Caki2 (cell line): ENCODE measurements at regions not wholly inside any gene's neighbourhood (a gene's known extent, or its start where the extent isn't known, plus 50 kb on each side); places are given as distances from the start of the nearest gene placed in this dataset.

ENCODE experiments used
- DNase-seq: peaks from one replicate; pipeline ENCODE4 v3.0.0-alpha.2; 2015; ENCODE audit warnings: low read depth
- in situ Hi-C: cut with HindIII; loops from 2 replicates; pipeline ENCODE4 v1.10.0; 2016; ENCODE audit warnings: low sequenced_read_pairs, low pct_unique_long_range_greater_than_20kb, mixed read lengths

DNA sequence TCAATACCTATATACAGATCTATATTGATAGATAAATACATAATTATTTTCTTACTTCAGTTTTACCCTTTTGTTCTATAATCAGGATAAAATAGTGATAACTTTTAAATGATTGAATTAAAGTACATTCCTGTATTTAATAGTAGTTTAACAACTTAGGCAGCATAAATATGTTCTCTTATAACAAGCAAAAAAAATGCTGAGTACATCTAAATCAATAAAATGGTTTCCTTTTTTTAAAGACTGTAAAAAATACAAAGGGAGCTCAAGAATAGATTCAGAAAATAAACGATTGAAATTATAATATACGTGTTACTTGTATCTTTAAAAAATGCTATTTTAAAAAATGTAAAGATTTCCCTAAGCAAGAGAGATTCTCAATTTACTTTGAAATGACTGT lies 393.7 kb upstream of the TMEM132C start:
- in situ Hi-C loops, result no loop called here
- DNase-seq, result no peak

DNA sequence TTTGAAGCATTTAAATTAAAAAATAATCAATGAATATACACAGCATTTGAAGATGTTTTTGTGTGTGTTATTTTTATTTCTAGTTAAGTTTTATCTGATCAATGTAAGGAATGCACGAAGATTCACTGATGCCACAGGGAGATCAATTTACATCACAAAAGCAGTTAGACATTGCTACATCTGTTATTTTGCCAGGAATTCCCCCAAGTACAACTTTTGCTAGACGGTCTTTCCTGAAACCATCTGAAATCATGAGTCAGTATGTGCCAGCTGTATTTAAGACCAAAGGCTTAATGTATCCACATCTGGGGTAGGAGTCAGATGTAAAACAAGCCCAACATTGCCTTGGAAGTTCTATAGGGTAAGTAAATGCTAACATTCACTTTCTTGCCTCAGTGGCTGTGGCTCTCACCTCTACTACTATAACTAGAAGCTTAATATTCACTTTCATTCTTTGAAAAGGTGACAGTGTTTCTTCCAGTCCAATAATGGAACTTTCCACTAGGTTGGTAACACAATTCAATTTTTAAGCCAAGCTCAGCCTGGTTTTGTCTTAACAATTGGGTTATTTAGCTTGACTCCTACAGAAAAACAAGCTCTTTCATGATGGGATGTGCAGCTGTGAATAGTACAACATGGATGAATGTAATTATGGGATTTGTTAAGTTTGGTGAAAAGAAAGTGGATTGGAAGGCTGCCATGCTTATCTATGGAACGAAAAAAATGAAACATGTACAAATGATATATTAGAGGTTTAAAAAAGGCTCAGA lies 385.4 kb upstream of the TMEM132C start:
- in situ Hi-C loops, result no loop called here
- DNase-seq, result no peak

DNA sequence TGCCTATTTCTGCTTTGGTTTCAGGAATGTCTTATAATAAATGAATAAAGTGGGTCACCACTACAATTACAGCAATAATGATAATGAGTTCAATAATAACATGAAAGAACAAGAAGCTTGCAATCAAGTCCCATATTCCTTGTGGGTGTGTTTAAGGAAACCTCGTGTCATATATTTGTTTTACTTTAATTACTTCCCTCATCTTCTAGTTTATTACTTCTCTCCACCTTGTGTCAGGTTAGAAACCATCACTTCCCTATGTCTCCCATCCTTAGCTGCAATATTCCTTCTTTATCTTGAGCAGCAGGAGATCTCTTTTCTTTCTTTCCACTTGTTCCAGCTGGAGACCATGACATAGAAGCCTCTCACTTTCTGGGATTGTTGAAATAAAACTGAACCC lies 384.0 kb upstream of the TMEM132C start:
- in situ Hi-C loops, result no loop called here
- no peak for DNase-seq

DNA sequence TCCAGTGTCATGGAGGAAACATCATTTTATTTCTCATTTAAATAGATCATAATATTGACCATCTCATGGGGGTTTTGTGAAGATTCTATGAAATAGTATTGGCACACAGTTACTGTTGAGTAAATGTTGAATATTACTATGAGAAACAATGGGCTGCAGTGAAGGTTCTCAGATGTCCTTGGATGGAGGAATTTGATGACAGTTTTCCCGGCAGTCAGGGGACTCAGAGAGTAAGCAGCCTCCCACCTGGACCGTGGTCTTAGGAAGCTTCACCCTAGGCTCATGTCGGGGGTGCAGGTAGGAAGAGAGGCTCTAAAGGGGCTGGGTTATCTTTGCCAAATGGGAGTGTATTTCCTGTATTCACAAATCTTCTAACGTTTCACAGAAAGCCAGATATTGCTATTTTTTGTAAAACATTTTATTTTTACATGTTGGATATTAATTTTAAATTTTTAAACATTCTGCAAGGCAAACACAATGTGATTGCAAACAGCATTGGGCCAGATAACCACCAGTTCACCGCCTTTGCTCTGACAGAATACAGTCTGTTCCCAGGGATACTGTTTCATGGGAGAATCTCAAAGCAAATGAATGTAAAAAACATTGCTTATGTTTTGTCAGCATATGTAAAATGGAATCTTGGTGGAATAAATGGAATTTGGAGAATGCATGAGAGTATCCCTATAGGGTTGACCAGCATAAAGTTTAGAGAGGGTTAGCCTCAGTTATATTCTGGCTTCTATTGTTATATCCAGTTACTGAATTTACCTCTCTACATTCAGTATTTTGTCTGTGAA lies 380.8 kb upstream of the TMEM132C start:
- no peak for DNase-seq
- in situ Hi-C loops, result no loop called here

DNA sequence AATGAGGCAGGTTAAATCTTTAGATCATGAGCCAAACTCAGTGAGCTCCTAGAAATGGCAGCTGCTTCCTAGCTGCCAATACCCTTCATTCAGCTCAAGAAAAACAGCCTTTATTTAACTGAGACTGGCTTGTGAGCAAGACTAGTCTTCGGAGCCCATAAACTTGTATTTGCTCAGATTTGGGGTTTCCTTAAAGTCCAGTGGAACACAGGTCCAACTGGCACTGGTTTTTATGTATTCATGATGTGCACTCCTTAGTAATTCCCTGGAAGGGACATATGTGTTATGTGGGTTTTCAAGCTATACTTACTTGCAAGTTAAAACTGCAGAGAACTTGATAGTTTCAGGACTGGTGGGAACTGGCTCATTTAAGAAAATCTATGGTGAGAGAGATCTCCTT lies 380.1 kb upstream of the TMEM132C start:
- no peak for DNase-seq
- in situ Hi-C loops, result no loop called here

DNA sequence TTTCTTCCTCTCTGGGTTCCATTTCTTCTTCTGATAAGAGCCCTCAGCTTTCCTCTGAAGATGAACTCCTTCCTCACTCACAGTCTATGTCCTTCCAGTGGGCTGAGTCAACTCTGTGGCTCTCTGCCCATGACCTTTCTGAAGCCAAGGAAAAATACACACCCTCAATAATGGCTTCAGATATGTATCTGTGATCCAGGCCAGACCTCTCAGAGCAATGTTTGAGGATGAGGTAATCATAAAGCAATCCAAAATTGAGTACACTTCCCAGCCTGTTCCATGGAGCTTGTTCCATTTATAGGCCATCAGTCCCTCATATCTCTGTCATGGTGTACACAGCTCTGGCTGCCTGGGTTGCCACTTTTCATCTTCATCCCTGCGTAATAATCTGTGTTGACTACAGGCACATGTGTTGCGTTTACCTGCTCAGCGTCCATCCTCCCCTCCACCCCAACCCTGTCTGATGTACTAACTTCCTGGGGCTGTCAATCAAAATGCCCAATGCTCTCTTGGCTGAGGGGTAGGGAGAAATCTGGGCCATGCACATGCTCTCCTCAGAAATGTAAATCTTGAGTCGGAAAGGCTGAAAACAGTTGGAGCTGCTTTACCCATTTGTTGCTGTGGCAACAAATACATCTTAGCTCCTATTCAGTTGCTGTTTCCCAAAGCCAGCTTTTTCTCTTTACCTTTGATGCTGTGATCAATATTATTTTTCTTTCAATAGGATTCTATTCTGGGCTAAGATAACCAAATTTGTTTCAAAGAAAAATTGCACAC lies 377.8 kb upstream of the TMEM132C start:
- no peak for DNase-seq
- in situ Hi-C loops, result no loop called here

DNA sequence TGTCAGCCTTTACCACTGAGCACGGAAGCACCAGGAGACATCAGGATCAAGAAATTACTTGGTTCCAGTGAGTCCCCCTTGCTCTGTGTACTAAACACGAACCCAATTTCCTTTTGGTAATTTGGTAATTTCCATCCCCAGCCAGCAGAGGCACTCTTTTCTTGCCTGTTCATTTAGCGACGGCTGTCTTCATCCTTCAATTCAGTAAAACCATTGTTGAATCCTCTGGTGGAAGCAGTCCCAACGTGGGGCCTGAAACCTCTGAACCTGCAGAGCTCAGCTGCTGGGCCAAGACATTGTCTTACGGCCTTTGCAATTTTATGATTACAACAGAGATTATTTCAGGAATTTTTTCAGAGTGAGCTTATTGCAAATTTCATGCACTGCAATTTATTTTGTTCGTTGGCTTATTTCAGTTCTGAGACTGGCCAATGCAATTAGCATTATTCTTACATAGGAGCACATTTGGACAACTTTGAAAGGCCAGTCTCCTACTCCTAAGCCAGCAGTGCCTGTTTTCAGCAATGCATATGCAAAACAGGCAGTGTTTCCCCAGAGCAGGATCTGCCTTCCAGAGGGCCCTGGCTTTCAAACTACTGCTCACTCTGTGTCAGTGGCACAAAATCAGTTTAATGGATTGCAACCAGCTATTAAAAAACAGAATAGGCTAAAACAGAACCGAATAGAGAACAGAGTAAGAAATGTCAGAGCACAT lies 372.9 kb upstream of the TMEM132C start:
- DNase-seq, result no peak
- in situ Hi-C loops, result no loop called here

DNA sequence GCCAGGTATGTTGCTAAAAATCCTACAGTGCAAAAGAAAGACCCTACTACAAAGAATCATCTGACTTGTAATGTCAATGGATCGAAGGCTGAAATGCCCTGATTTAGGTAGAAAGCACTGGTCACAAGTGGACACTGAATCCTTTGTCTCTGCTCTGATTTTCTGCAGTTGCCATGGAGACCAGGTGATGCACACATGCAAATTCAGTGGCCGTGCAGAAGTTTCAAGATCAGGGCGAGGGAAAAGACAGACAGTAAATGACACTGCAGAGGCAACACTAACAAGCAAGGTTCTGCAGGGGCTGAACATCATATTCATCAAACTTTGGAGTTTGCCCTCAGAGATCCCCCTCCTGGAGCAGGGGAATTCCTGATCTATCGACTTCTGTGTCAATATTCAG lies 370.3 kb upstream of the TMEM132C start:
- in situ Hi-C loops, result no loop called here
- DNase-seq, result no peak

DNA sequence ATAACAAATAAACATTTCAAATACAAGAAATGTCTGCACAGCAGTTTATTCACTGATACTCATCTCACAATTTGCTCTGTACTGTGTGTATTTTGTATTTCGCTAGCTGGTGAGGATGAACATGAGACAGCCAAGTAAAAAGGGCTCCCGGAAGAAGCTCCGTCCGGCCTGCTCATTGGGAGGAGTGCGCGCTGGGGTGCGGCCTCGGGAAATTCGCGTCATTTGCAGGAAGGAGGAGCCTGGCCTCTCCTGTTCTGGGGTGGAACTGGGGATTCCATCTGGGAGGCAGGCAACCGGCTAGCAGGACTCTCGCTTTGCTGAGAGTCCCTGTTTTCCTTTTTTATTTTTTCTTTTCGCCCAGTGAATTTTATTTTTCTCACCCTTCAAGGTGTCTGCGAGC lies 368.4 kb upstream of the TMEM132C start:
- in situ Hi-C loops, result no loop called here
- DNase-seq, result no peak

DNA sequence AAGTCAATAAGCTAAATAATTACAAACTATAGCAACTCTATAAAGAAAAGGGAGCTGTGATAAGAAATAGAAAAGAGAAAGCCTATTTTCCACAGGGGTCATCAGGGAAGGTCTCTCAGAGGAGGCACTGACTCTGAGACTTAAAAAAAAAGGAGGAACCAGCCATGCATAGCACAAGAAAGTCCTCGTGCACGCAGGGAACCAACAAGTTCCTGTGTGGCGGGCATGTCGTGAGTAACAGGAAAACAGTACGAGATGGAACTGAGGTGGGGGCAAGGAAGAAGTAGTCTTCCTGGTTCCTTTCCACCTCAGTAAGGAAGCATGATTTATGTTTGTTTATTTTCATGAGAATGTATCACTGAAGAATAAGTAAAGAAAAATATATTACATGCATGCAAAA lies 367.0 kb upstream of the TMEM132C start:
- in situ Hi-C loops, result no loop called here
- DNase-seq, result no peak

DNA sequence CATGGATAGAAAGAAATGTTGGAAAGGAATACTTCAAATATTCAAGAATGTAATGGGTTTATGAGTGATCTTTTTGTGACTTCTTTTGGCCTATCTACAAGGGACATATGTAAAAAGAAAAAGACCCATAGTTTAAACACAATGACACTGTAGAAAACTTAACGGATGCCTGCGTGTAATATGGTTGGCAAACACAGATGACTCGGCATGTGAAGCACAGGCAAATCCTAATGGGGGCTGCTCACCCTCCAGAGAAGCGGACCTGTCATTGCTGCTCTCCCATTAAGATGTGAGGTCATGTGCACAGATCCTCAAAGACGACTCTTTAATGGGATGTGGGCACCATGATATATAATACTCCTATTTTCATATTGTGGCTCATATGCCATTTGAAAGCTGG lies 366.6 kb upstream of the TMEM132C start:
- in situ Hi-C loops, result no loop called here
- no peak for DNase-seq

DNA sequence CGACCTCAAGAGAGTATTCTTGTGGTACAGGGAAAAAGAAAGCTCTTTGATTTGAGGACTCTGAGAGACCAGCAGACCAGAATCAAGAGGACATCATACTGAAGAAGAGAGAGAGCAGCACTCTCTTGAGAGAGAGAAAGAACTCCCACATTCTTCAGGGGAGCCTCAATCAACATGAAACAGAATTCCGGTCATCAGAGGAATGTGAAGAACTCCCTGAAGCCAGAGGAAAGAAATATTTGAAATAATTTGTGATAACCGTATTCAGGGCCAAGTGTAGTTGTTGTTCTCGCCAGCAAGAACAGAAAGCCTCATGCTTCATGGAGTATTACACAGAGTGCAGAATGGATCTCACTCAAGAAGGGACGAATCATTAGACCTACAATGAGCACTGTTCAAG lies 363.8 kb upstream of the TMEM132C start:
- in situ Hi-C loops, result no loop called here
- DNase-seq, result no peak

DNA sequence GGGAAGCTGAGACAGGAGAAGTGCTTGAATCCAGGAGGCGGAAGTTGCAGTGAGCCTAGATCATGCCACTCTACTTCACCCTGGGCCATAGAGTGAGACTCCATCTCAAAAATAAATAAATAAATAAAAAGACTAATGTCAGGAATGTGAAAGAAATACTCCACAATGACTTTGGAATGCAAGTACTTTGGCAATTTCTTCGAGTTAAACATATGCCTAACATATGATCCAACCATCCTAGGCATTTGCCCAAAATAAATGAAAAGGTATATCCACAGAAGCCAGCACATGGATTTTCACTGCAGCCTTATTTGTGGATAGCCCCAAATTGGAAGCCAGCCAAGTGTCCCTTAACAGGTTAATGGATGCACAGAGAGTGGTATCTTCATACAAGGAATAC lies 357.9 kb upstream of the TMEM132C start:
- in situ Hi-C loops, result no loop called here
- DNase-seq, result no peak

DNA sequence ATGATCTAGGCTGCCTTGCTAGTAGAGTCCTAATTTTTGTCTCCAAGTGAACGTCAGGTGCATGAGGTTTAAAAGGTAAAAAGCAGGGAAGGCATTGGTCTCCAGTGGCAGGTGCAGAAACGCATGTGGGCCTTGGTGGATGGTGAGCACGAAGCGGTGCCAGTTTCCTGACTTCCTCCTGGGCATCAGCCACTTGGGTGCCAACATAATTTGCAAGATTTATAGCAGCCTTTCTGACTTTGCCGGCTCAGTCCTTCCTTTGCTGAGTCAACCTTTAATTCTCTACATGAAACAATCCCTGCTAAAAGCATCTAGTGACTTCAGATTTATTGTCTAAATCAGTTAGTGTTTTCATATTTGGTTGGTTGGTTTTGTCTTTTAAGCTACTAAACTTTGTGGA lies 355.7 kb upstream of the TMEM132C start:
- in situ Hi-C loops, result no loop called here
- DNase-seq, result no peak

DNA sequence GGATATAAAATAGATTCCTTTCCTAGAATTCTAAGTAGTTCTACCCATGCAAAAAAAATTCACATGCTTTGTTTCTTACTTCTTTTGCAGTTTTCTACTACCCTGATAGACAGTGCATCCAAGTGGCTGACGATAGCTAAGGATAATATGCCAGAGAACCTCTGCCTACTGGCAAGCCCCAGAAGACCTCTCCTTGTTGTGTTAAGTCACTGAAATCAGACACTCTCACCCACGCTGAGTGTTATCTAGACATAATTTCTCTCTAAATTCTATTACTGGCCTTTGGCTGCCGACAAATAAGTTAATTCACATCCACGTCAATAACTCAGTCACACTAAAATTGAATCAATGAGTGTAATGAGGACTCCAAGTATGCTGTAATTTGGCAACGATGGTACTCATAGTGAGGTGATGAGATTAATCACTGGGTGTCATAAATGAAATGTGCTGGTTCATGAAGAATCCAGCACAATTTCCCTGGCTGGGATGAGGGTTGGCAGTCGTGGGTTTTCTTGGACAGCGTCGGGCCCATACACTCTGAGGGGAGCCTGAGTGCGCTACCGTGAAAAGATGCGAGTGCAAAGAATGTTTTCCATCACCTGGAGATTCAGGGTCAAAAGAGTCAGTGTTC lies 354.8 kb upstream of the TMEM132C start:
- in situ Hi-C loops, result no loop called here

DNA sequence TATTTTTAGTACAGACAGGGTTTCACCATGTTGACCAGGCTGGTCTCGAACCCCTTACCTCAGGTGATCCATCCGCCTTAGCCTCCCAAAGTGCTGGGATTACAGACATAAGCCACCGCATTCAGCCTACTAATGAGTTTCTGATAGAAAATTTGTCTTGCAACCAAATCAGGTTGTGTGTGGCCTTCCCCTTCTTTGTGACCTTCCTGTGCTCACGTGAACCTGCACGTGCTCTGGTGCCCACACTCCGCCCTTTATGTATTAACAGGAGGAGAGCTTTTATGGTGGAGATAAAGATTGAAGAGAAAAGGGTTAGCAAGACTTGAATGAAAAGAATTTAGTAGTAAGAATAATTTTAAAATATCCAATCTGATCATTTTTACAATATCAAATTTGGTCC lies 343.5 kb upstream of the TMEM132C start:
- in situ Hi-C loops, result no loop called here
- DNase-seq, result no peak

More for the DNA sequence above, 354.8 kb upstream of the TMEM132C start:
- DNase-seq, result no peak

DNA sequence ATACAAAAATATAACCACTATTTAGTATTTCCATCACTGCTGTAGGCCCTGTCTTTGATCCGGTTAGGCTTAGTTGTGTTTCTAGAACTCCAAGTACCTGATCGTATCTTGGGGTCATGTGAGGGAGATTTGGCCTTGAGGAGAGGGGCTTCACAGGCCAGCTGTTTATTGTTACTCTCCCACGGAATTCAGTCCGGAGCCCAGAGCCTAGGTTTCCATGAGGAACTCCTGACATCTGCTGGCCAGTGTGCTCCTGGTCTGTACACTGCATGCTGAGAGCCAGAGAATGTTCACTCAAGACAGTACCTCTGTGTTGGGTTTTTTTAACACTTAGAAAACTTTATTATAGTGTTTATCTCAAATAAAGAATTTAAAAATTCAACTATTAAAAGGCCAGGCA lies 341.0 kb upstream of the TMEM132C start:
- DNase-seq, result no peak
- in situ Hi-C loops, result no loop called here

DNA sequence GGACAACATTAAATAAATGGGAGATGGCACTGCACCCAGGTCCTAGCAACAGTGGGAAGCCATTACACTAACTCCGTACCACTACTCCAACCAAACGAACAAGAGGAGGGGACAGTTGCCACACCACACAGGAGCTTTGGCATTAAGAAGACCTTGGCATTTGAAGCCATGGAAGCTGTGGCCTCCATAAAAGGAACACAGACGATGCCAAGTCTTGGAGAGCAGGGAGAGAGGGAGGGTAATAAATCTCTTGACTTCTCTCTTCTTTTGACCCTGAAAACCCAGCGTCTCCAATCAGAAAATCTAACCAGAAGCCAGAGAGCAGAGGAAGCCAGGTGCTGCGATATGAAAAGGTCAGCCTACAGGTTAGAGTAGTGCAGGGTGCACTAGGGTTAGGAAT lies 338.8 kb upstream of the TMEM132C start:
- in situ Hi-C loops, result no loop called here
- no peak for DNase-seq
